GM12864 (cell line): ENCODE measurements at regions not wholly inside any gene's neighbourhood (a gene's known extent, or its start where the extent isn't known, plus 50 kb on each side); places are given as distances from the start of the nearest gene placed in this dataset.

Source experiments
- DNase-seq: peaks from one replicate; pipeline ENCODE4 v3.0.0-alpha.2; 2011; ENCODE audit warnings: low read depth
- H3K4me3 ChIP-seq: 2 replicates; pipeline ENCODE4 v1.5.1; 2011; ENCODE audit warnings: mild to moderate bottlenecking, low read depth, low read length, control low read depth
- CTCF ChIP-seq: IDR thresholded peaks from 2 replicates; pipeline ENCODE4 v1.5.1; 2011; ENCODE audit warnings: low read depth, mild to moderate bottlenecking, moderate library complexity, low read length, control low read depth, inconsistent platforms; ENCODE audit errors: missing control alignments

- H3K4me3 ChIP-seq = no peak overlapping the region
- peak; percentile 58 for DNase-seq
- no peak for TF ChIP-seq CTCF
Measured at GRCh38 chr2:12587729-12588522, 128.8 kb upstream of the TRIB2 start.

DNA sequence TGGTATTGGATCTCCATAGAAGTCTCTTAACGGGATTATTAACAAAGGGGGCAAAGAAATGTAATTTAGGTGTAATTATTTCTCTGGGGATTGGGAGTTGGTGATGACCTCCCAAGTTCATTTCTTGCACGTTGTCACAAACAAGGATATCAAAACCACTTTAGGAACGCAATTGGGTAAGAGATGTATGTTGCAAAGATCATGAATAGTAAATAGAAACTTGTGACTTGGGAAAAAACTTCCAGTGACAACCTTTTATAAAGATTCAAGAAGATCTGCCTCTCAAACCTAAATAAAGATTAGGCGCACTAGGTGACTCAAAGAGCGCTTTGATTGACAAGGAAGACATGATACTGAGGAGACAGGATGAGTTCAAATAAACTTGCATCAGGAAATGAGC is 127.8 kb upstream of the TRIB2 start:
- DNase-seq = no peak
- H3K4me3 ChIP-seq = no peak overlapping the region
- no peak for TF ChIP-seq CTCF

- H3K4me3 ChIP-seq = no peak overlapping the region
- DNase-seq = no peak
- no peak for TF ChIP-seq CTCF
Measured at GRCh38 chr2:12589802-12590320, 126.9 kb upstream of the TRIB2 start.

DNA sequence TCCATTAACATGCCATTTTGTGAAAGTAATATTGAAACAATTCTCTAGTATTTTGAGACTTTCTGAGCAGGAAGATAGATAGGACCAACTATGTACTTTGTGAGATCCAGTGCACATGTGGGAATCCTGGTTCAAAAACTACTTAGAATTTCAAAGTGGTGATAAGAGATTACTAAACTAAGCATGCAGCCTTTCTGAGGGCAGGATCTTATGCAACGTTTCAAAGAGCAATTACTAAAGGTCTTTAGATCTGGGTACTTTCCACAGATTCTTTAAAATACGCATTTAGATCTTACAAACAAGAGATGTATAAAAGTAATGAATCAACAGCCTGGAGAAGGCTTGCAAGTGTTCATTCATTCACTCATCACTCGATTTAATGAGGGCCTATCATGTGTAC is 124.4 kb upstream of the TRIB2 start:
- DNase-seq = no peak
- TF ChIP-seq CTCF = no peak
- H3K4me3 ChIP-seq = no peak overlapping the region

- DNase-seq = no peak
- no peak overlapping the region for H3K4me3 ChIP-seq
- no peak for TF ChIP-seq CTCF
Measured at GRCh38 chr2:12594590-12594989, 122.1 kb upstream of the TRIB2 start.

DNA sequence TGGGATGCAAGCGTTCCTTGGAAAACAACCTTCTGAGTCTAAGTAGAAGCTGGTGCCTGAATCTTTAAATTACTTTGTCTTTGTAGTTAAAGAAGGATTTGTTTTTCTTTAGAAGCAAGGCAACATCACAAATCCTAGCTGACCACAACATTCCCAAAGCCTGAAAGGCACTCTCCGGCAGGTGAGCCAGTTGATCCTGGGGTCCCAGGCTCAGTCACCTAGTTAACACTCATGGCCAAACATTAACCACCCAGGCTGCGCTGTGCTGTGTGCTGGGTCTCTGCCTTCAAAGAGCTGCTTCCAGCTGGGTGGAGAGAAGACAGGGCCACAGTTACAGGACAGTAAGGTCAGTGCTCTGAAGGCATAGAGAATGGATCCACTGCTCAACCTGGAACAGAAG is 120.0 kb upstream of the TRIB2 start:
- no peak overlapping the region for H3K4me3 ChIP-seq
- no peak for DNase-seq
- no peak for TF ChIP-seq CTCF

- DNase-seq = no peak
- H3K4me3 ChIP-seq = no peak overlapping the region
- no peak for TF ChIP-seq CTCF
Measured at GRCh38 chr2:12597610-12598009, 119.1 kb upstream of the TRIB2 start.
